ENCODE measurements at regions not wholly inside any gene's neighbourhood (a gene's known extent, or its start where the extent isn't known, plus 50 kb on each side); places are given as distances from the start of the nearest gene placed in this dataset.

DNA sequence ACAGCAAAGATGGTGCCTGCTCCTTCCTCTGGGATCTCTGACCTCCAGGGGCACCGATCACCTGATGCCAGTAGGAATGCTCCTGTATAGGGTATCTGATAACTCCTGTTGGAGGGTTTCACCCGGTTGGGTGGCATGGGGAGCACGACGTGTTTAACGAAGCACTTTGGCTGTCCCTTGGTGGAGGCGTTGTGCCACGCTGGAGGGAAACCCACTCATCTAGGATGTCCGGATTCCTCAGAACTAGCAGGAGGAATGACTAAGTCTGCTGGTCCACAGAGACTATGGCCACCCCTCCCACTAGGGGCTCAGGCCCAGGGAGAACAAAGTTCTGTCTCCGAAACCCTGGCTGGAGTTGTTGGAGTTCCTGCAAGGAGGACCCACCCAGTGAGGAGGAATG lies 1624.4 kb downstream of the GRIK2 start (continued):
- TF ChIP-seq, protein P1, sequence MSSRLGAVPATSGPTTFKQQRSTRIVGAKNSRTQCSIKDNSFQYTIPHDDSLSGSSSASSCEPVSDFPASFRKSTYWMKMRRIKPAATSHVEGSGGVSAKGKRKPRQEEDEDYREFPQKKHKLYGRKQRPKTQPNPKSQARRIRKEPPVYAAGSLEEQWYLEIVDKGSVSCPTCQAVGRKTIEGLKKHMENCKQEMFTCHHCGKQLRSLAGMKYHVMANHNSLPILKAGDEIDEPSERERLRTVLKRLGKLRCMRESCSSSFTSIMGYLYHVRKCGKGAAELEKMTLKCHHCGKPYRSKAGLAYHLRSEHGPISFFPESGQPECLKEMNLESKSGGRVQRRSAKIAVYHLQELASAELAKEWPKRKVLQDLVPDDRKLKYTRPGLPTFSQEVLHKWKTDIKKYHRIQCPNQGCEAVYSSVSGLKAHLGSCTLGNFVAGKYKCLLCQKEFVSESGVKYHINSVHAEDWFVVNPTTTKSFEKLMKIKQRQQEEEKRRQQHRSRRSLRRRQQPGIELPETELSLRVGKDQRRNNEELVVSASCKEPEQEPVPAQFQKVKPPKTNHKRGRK (CRISPR knock-in tag; IDR thresholded peaks at IDR 0.05; ENCODE audit: borderline replicate concordance) = no peak
- no peak for TF ChIP-seq TCF7 (CRISPR knock-in tag; IDR thresholded peaks at IDR 0.05; ENCODE audit: low read depth)
- no peak for TF ChIP-seq FOXK1 (CRISPR knock-in tag; IDR thresholded peaks at IDR 0.05)

GRCh38 chr6:103011605-103012004 lies 1618.1 kb downstream of the GRIK2 start:
- H3K9me3 Mint-ChIP-seq = peaks cover 18% of the 10 kb centered on the region
- peaks cover 6% of the 10 kb centered on the region for H3K4me1 Mint-ChIP-seq
- POLR2A ChIA-PET = no interaction called here
- peaks cover 8% of the 10 kb centered on the region; the same call in 1 of the 2 replicates for H3K36me3 Mint-ChIP-seq
- H3K27me3 Mint-ChIP-seq (ENCODE audit: low read depth) = no peaks in the 10 kb centered on the region
- ATAC-seq = peak; percentile 57; the same call in 1 of the 2 replicates
- no peak overlapping the region for H3K4me3 Mint-ChIP-seq
- CTCF ChIA-PET = interaction anchor here (0.9 kb wide), 1 partner anchor 104 kb away, joined by 3 read pairs; no protein-coding TSS in a partner anchor
- no peak overlapping the region for H3K27ac Mint-ChIP-seq
- DNase-seq (ENCODE audit: low spot score) = no peak
- TF ChIP-seq E2F5 (CRISPR knock-in tag; IDR thresholded peaks at IDR 0.05) (no peak), USF1 (CRISPR knock-in tag; IDR thresholded peaks at IDR 0.05) (no peak), STAT6 (CRISPR knock-in tag; conservative IDR thresholded peaks at IDR 0.05; ENCODE audit: low read depth) (no peak), CBFB (CRISPR knock-in tag; IDR thresholded peaks at IDR 0.05; ENCODE audit: low read depth) (no peak)
- TF ChIP-seq, protein P2, sequence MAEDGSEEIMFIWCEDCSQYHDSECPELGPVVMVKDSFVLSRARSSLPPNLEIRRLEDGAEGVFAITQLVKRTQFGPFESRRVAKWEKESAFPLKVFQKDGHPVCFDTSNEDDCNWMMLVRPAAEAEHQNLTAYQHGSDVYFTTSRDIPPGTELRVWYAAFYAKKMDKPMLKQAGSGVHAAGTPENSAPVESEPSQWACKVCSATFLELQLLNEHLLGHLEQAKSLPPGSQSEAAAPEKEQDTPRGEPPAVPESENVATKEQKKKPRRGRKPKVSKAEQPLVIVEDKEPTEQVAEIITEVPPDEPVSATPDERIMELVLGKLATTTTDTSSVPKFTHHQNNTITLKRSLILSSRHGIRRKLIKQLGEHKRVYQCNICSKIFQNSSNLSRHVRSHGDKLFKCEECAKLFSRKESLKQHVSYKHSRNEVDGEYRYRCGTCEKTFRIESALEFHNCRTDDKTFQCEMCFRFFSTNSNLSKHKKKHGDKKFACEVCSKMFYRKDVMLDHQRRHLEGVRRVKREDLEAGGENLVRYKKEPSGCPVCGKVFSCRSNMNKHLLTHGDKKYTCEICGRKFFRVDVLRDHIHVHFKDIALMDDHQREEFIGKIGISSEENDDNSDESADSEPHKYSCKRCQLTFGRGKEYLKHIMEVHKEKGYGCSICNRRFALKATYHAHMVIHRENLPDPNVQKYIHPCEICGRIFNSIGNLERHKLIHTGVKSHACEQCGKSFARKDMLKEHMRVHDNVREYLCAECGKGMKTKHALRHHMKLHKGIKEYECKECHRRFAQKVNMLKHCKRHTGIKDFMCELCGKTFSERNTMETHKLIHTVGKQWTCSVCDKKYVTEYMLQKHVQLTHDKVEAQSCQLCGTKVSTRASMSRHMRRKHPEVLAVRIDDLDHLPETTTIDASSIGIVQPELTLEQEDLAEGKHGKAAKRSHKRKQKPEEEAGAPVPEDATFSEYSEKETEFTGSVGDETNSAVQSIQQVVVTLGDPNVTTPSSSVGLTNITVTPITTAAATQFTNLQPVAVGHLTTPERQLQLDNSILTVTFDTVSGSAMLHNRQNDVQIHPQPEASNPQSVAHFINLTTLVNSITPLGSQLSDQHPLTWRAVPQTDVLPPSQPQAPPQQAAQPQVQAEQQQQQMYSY (CRISPR knock-in tag; IDR thresholded peaks at IDR 0.05) = no peak

DNA sequence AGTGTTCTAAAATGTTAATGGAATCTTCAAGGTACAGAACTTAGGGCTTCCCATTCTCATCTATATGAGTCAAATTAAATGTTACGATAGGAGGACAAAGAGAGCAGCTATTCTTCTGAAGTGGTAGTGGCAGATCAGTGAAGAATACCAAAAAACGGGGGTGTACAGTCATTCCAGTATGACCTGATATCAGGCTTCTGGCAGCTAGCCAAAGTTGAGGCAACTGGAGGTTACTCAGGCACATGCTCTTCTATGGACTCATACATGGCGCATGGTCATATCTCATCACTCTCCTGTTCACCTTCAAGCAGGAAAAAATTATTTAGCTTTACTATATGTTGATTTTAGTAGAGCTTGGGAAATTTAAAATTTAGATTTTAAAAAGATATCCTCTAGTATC lies 1608.8 kb downstream of the GRIK2 start:
- Mint-ChIP-seq H3K4me3 (no peak overlapping the region), H3K36me3 (peaks cover 15% of the 10 kb centered on the region), H3K9me3 (peaks cover 24% of the 10 kb centered on the region), H3K4me1 (peaks cover 15% of the 10 kb centered on the region), H3K27ac (no peak overlapping the region), H3K27me3 (ENCODE audit: low read depth) (no peaks in the 10 kb centered on the region; the same call in 1 of the 2 replicates)
- no peak for TF ChIP-seq ZNF532 (CRISPR knock-in tag; IDR thresholded peaks at IDR 0.05; ENCODE audit: borderline replicate concordance)
- TF ChIP-seq ETV6 (CRISPR knock-in tag; IDR thresholded peaks at IDR 0.05) = no peak
- TF ChIP-seq SOX15 (CRISPR knock-in tag; IDR thresholded peaks at IDR 0.05) = no peak
- TF ChIP-seq ATF1 (CRISPR knock-in tag; IDR thresholded peaks at IDR 0.05) = no peak
- no peak for TF ChIP-seq TCF7 (CRISPR knock-in tag; IDR thresholded peaks at IDR 0.05; ENCODE audit: low read depth)
- TF ChIP-seq ZNF263 (CRISPR knock-in tag; IDR thresholded peaks at IDR 0.05; ENCODE audit: low read depth) = no peak
- no peak for TF ChIP-seq ZSCAN18 (CRISPR knock-in tag; IDR thresholded peaks at IDR 0.05)
- no peak for TF ChIP-seq ESRRA (CRISPR knock-in tag; IDR thresholded peaks at IDR 0.05; ENCODE audit: borderline replicate concordance)
- no peak for TF ChIP-seq SP1 (CRISPR knock-in tag; conservative IDR thresholded peaks at IDR 0.05)
- DNase-seq (ENCODE audit: low spot score) (no peak), ATAC-seq (no peak)
- ChIA-PET POLR2A (no interaction called here), CTCF (no interaction called here)

Measured in WTC11 (cell line).